T-helper 2 cell treated with Interferon-gamma antibody and Interleukin-4, amounts not matched to agents 5 μg/mL and 100 μg/mL, for 36 hours (primary cell): ENCODE measurements at regions not wholly inside any gene's neighbourhood (a gene's known extent, or its start where the extent isn't known, plus 50 kb on each side); places are given as distances from the start of the nearest gene placed in this dataset.

Experiments used
- DNase-seq: peaks from one replicate; pipeline ENCODE4 v3.0.0; 2021; ENCODE audit warnings: low spot score
- H3K27ac Mint-ChIP-seq: one replicate; pipeline ENCODE4 v1.8.0; 2021; ENCODE audit warnings: mild to moderate bottlenecking, mixed read lengths
- H3K27me3 Mint-ChIP-seq: one replicate; pipeline ENCODE4 v1.8.0; 2021; ENCODE audit warnings: low read depth, mixed read lengths
- H3K36me3 Mint-ChIP-seq: one replicate; pipeline ENCODE4 v1.8.0; 2021; ENCODE audit warnings: low read depth, mixed read lengths
- H3K4me1 Mint-ChIP-seq: one replicate; pipeline ENCODE4 v1.8.0; 2021; ENCODE audit warnings: low read depth, mixed read lengths
- H3K4me3 Mint-ChIP-seq: one replicate; pipeline ENCODE4 v1.8.0; 2022; ENCODE audit warnings: mild to moderate bottlenecking, moderate library complexity, mixed read lengths
- H3K9me3 Mint-ChIP-seq: one replicate; pipeline ENCODE4 v1.8.0; 2021; ENCODE audit warnings: mixed read lengths

DNA sequence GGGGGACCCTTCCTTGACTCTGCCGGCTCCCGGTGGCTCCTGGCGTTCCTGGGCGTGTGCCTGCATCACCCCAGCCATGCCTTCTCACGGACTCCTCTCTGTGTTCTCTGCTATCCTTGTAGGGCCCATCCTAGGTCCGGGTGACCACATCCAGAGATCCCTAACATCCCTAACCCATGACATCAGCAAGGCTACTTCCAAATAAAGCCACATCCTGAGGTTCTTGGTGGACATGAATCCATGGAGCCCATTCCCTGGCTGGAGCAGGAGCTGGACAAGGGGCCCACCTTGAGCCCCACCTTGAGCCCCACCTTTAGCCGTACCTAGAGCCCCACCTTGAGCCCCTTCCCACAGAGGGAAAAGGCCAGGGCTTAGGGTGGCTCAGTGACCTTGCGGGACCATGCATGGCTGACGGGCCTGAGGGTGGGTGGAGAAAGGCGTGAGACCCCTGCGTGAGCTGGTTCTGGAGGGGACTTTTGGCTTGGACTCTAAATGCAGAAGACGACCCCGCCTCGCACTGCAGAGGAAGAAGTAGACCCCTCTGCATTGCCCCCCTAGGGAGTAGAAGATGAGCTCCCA is 58.5 kb upstream of the INPP5A start:
- Mint-ChIP-seq H3K4me3 (no peak overlapping the region), H3K27ac (no peak overlapping the region), H3K4me1 (no peaks in the 10 kb centered on the region), H3K36me3 (no peaks in the 10 kb centered on the region), H3K9me3 (no peaks in the 10 kb centered on the region), H3K27me3 (peaks cover 5% of the 10 kb centered on the region)
- no peak for DNase-seq

DNA sequence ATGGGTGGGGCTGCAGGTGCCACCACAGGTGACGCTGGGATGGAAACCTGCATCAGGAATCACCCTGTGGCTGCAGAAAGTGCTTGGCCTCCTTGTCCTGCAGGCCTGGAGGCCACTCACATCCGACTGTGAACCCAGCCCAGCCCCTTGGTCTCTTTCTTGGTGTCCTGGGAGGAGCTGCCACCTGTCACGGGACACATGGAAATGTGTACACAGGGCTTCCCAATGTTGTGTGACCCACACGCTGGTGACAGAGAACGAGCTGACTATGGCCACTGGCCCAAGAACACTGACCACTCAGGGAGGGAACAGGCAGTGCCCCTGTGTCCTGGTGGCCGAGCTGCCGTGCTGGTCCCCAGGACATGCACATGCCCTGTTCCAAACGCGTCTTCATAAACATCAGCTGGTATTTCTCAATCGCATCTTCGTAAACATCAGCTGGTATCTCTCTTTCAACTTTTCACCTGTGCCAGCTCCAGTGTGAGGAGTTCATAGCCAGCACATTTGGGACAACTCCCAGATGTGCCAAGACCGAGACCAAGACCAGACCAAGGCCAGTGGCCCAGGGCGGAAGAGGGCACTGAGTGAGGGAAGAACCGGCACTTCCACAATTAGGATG is 57.9 kb upstream of the INPP5A start:
- H3K4me3 Mint-ChIP-seq = no peak overlapping the region
- H3K27ac Mint-ChIP-seq = no peak overlapping the region
- H3K9me3 Mint-ChIP-seq = no peaks in the 10 kb centered on the region

DNA sequence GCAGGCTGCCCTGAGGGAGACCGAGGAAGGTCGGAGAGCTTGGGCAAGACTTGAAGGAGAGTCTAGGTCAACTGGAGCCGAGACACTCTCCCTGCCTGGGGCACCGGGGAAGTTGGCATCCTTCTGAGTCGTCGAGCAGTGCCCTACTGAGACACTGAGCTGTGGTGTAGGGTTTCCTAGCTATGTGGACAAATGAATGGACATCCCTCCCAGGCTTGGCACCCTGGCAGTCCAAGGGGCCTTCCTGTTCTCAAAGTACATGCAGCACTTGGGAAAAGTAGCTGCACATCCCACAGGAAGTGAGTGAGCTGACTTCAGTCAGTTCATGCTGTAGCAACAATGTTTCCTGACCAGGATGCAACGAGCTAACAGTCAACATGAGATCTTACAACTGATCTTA is 57.2 kb upstream of the INPP5A start:
- H3K27me3 Mint-ChIP-seq = peaks cover 5% of the 10 kb centered on the region
- DNase-seq = no peak

More for the DNA sequence above, 57.9 kb upstream of the INPP5A start:
- no peak for DNase-seq
- peaks cover 5% of the 10 kb centered on the region for H3K27me3 Mint-ChIP-seq
- no peaks in the 10 kb centered on the region for H3K36me3 Mint-ChIP-seq
- H3K4me1 Mint-ChIP-seq = no peaks in the 10 kb centered on the region

DNA sequence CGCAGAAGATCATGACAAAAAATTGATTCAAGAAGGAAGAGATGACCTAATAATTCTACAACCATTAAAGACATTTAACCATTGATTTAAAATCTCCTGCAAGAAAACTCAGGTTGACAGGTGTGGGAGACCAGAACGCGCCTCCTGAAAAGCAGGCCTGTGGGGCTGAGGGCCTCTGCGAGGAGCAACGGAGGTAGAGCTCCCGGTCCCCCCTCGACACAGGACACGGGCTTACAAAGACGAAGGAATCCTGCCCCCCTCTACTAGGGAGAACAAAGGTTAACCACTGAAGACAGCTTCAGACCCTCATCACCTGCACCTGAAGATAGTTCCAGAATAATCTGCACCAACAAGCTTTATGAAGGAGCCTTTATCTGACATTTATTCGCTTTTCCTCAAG is 55.9 kb upstream of the INPP5A start:
- Mint-ChIP-seq H3K4me3 (no peak overlapping the region), H3K27ac (no peak overlapping the region), H3K9me3 (no peaks in the 10 kb centered on the region), H3K4me1 (no peaks in the 10 kb centered on the region), H3K36me3 (no peaks in the 10 kb centered on the region), H3K27me3 (peaks cover 5% of the 10 kb centered on the region)
- DNase-seq = no peak

More for the DNA sequence above, 57.2 kb upstream of the INPP5A start:
- Mint-ChIP-seq H3K4me1 (no peaks in the 10 kb centered on the region), H3K4me3 (no peak overlapping the region), H3K9me3 (no peaks in the 10 kb centered on the region), H3K36me3 (no peaks in the 10 kb centered on the region), H3K27ac (no peak overlapping the region)

DNA sequence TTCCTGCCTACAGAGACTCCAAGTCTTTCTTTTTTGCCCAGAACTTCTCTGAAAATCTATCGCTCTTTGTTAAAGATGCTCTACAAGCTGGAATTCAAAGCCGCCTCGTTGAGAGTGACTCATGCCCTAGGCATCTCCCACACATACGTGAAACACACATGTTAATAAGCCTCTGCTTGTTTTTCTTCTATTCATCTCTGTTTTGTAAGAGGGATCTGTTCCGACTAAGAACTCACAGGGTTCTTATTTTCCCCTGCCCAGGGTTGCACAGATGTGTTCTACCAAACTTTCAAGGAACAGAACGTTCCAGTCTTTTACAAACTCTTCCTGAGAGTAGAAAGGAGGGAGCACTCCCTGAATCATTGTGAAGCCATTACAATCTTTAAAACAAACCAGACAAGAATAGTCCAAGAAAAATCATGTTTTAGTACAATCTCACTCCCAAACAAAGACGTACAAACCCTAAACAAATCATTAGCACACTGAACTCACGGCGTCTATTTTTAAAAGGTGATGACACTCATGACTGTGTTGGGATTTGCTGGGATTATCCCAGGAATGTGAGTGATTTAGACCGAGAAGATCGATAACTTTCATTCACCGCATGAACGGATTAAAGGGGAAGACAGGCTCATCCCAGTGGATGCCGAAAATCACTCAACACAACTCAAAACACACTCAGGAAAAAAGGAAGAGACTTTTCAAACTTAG is 55.3 kb upstream of the INPP5A start:
- Mint-ChIP-seq H3K4me1 (no peaks in the 10 kb centered on the region), H3K27me3 (peaks cover 5% of the 10 kb centered on the region), H3K4me3 (no peak overlapping the region), H3K36me3 (no peaks in the 10 kb centered on the region), H3K27ac (no peak overlapping the region), H3K9me3 (no peaks in the 10 kb centered on the region)
- no peak for DNase-seq

DNA sequence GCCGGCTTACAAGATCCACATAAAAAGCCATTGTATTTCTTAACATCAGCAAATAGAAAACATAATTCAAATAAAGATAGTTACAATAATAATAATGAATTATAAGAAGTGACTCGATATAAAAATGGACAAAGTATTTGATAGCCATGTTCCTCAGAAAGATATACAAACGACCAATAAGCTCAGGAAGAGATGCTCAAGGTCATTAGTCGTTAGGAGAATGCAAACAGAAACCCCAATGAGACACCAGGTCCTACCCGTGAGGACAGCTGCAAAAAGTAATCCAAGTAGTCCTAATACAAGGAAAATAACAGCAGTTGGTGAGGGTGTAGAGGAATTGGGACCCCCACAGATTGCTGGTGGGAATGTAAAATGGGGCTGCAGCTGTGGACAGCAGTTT is 54.2 kb upstream of the INPP5A start:
- no peaks in the 10 kb centered on the region for H3K36me3 Mint-ChIP-seq
- H3K4me3 Mint-ChIP-seq = no peak overlapping the region
- no peak for DNase-seq
- no peaks in the 10 kb centered on the region for H3K4me1 Mint-ChIP-seq
- H3K27me3 Mint-ChIP-seq = peaks cover 5% of the 10 kb centered on the region
- H3K9me3 Mint-ChIP-seq = no peaks in the 10 kb centered on the region
- H3K27ac Mint-ChIP-seq = no peak overlapping the region

DNA sequence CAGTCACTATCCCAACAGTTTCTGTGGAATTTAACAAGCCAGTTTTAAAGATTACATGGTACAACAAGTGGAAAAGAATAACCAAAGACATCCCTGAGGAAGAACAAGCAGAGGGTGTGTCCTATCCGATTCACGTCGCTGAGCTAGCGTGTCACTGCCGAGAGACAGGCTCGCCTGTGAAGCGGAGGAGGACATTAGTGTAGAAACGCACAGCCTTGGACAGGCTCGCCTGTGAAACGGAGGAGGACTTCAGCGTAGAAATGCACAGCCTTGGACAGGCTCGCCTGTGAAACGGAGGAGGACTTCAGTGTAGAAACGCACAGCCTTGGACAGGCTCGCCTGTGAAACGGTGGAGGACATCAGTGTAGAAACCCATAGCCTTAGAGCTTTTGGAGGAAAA is 52.7 kb upstream of the INPP5A start:
- Mint-ChIP-seq H3K27me3 (peaks cover 5% of the 10 kb centered on the region), H3K4me1 (no peaks in the 10 kb centered on the region), H3K36me3 (no peaks in the 10 kb centered on the region), H3K9me3 (no peaks in the 10 kb centered on the region), H3K4me3 (no peak overlapping the region), H3K27ac (no peak overlapping the region)
- no peak for DNase-seq

DNA sequence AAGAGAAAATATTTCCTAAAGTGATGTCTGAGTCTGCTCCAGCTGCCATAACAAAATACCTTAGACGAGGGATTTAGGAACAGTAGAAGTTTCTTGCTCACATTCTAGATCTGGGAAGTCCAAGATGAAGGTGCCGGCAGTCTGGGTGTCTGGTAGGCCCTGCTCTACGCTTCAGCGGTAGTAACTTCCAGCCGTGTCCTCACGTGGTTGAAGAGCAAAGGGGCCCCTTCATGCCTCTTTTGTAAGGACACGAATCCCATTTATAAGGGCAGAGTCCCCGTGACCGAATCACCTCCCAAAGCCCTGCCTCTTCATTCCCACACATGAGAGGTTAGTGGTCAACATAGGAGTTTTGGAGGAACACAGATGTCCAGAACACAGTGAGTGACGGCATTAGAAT is 52.2 kb upstream of the INPP5A start:
- H3K9me3 Mint-ChIP-seq = no peaks in the 10 kb centered on the region
- H3K4me3 Mint-ChIP-seq = no peak overlapping the region
- no peaks in the 10 kb centered on the region for H3K36me3 Mint-ChIP-seq
- H3K4me1 Mint-ChIP-seq = no peaks in the 10 kb centered on the region
- H3K27ac Mint-ChIP-seq = no peak overlapping the region
- peaks cover 5% of the 10 kb centered on the region for H3K27me3 Mint-ChIP-seq
- no peak for DNase-seq

DNA sequence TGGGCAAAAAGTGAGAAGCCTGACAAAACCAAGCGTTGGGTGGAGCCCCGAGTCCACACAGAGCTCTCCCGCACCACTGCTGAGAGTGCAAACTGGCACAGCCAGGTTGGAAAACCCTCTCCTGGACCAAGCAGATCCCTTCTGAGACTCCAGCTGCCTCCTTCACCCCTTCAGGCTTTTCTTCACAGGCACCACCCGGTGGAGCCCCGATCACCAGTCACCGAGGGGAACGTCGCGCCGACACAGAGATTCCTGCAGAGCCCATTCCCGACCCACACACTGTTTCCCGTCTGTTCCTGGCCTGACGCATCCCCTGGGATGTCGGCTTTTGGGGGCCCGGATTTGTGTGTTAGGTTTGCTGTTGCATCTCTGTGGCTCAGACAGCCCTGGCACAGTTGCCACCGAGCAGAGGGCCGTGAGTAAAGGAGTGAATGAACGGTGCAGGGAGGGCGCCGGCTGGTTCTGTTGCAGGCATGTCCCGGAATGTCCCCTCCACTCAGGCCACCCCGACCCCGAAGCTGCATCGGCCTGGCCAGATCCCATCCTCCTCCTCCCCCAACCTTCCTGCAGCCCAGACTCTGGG is 51.0 kb upstream of the INPP5A start:
- Mint-ChIP-seq H3K36me3 (no peaks in the 10 kb centered on the region), H3K27ac (no peak overlapping the region), H3K27me3 (no peaks in the 10 kb centered on the region), H3K4me1 (no peaks in the 10 kb centered on the region), H3K4me3 (no peak overlapping the region), H3K9me3 (no peaks in the 10 kb centered on the region)
- no peak for DNase-seq

DNA sequence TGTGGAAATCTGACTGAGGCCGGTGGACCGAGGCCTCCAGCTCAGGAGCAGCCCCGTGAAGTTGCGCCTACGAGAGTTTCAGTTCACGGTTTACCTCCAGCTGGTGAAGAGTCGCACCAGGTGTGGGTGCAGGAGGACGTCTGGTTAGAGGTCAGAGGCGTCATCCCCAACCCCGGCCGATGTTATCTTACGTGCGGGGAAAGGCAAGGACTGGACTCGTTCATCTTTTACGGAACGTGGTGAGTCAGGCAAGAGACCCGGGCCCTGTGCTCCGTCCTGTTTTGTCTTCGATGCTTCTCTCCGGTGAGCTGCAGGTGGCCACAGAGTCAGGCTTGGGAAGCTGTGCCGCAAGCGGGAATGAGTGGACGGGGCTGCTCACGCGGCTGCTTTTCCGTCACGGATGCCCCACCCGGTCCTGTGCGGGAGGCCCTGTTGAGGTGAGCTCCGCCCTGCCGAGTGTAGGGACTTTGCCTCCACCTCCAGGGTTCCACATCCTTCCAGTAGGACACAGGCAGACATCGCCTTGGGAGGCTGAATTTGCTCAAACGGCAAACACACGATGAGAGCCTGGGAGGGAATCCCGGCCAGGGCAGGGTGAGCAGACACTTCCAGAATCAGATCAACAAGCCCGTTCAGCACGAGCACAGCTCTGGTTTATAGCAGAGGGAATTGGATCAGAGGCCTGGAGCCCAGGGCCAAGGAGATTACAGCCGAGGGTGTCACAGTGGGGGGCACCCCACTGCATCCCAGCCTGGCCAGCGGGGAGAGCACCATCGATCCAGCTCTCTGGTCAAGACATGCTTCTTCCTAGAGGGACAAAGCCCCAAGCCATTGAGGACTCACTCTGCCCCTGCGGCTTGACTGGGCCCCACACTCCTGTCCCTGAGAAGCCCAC is 50.1 kb upstream of the INPP5A start:
- no peak overlapping the region for H3K4me3 Mint-ChIP-seq
- no peak overlapping the region for H3K27ac Mint-ChIP-seq
- DNase-seq = no peak
- no peaks in the 10 kb centered on the region for H3K27me3 Mint-ChIP-seq
- H3K4me1 Mint-ChIP-seq = no peaks in the 10 kb centered on the region
- H3K9me3 Mint-ChIP-seq = no peaks in the 10 kb centered on the region
- H3K36me3 Mint-ChIP-seq = no peaks in the 10 kb centered on the region
